ENCODE measurements at regions not wholly inside any gene's neighbourhood (a gene's known extent, or its start where the extent isn't known, plus 50 kb on each side); places are given as distances from the start of the nearest gene placed in this dataset.

DNA sequence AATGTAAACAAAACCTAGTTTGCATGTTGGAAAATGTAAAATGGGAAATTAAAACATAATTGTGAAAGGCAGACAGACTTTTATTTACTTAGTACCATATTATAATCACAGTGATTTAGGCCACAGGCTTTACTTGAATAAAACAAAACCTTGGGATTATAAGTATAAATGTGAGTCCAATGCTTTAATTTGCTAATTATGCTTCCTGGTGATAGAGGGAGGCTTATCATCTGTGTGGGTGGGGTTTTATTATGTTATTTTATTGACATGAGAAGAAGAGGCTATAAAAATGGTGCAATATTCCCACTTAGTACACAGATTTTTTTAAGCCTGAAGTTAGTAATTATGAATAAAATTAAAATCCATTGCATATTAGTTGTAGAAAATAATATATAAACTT is 248.3 kb upstream of the TBL1XR1 start:
- TF ChIP-seq CTCF (IDR thresholded peaks at IDR 0.05) (no peak), POLR2A (IDR thresholded peaks at IDR 0.05; ENCODE audit: low read depth) (no peak), POLR2AphosphoS5 (IDR thresholded peaks at IDR 0.05) (no peak)
